ENCODE measurements at regions not wholly inside any gene's neighbourhood (a gene's known extent, or its start where the extent isn't known, plus 50 kb on each side); places are given as distances from the start of the nearest gene placed in this dataset.

DNA sequence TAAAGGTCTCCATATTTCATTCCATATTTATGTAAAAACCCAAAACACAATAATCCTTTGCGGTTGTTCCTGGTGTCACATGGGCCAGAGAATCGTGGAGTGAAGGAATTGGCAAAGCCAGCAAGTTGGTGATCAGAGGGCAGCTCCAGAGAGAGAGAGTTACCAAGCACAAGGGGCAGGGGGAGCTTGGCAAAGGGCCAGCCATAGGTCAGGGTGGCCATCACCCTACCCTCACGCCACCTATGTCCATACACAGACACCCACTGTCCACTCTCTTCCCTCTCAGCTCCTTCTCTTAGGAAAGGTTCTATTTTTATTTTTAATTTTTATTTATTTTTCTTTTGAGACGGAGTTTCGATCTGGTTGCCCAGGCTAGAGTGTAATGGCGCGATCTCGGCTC lies 163.2 kb upstream of the JARID2 start:
- intact Hi-C loops (cut with micrococcal nuclease) = no loop called here
- TF ChIP-seq, protein P1, sequence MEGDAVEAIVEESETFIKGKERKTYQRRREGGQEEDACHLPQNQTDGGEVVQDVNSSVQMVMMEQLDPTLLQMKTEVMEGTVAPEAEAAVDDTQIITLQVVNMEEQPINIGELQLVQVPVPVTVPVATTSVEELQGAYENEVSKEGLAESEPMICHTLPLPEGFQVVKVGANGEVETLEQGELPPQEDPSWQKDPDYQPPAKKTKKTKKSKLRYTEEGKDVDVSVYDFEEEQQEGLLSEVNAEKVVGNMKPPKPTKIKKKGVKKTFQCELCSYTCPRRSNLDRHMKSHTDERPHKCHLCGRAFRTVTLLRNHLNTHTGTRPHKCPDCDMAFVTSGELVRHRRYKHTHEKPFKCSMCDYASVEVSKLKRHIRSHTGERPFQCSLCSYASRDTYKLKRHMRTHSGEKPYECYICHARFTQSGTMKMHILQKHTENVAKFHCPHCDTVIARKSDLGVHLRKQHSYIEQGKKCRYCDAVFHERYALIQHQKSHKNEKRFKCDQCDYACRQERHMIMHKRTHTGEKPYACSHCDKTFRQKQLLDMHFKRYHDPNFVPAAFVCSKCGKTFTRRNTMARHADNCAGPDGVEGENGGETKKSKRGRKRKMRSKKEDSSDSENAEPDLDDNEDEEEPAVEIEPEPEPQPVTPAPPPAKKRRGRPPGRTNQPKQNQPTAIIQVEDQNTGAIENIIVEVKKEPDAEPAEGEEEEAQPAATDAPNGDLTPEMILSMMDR (IDR thresholded peaks at IDR 0.05; ENCODE audit: borderline replicate concordance) = no peak

DNA sequence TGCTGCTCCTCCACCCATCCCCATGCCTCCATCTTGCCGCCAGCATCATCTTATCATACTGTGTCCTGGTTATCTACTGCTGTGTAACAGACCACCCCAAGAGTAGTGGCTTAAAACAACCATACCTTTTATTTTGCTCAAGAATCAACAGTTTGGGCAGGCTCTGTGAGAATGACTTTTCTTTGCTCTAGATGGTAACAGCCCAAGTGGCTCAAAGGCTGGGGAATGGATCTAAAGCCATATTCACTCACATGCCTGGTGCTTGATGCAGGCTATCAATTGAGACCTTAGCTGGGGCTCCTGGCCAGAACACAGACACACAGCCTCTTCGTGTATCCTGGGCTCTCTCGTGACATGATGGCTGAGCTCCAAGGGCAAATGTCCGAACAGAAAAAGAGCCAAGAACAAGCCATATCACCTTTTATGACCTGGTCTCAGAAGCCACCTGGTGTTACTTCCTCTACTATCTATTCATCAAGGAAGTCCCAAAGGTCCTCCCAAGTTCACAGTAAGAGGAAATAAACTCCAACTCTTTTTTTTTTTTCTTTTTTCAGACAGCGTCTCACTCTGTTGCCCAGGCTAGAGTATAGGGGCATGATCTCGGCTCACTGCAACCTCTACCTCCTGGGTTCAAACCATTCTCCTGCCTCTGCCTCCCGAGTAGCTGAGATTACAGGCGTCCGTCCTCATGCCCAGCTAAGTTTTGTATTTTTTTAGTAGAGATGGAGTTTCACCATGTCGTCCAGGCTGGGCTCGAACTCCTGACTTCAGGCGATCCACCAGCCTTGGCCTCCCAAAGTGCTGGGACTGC lies 159.3 kb upstream of the JARID2 start:
- intact Hi-C loops (cut with micrococcal nuclease) = no loop called here

More for the DNA sequence above, 163.2 kb upstream of the JARID2 start:
- Histone ChIP-seq H3K36me3 (no peaks in the 10 kb centered on the region), H3K27ac (replicated peaks) (no peak overlapping the region), H3K4me1 (no peaks in the 10 kb centered on the region), H3K4me3 (no peak overlapping the region), H3K9me3 (replicated peaks) (no peaks in the 10 kb centered on the region), H3K27me3 (ENCODE audit: low read depth) (no peaks in the 10 kb centered on the region)
- DNase-seq = no peak

GRCh38 chr6:15087186-15087589 lies 158.7 kb upstream of the JARID2 start:
- H3K27me3 ChIP-seq (ENCODE audit: low read depth) = no peaks in the 10 kb centered on the region
- intact Hi-C loops (cut with micrococcal nuclease) = no loop called here
- H3K4me3 ChIP-seq = no peak overlapping the region
- TF ChIP-seq, protein P1 (IDR thresholded peaks at IDR 0.05; ENCODE audit: borderline replicate concordance) = no peak
- DNase-seq = no peak
- H3K36me3 ChIP-seq = no peaks in the 10 kb centered on the region
- no peak overlapping the region for H3K27ac ChIP-seq (replicated peaks)
- H3K4me1 ChIP-seq = peaks cover 11% of the 10 kb centered on the region
- H3K9me3 ChIP-seq (replicated peaks) = no peaks in the 10 kb centered on the region

More for the DNA sequence above, 159.3 kb upstream of the JARID2 start:
- DNase-seq = no peak
- Histone ChIP-seq H3K27ac (replicated peaks) (no peak overlapping the region), H3K9me3 (replicated peaks) (no peaks in the 10 kb centered on the region), H3K4me3 (no peak overlapping the region), H3K4me1 (peaks cover 11% of the 10 kb centered on the region), H3K36me3 (no peaks in the 10 kb centered on the region), H3K27me3 (ENCODE audit: low read depth) (no peaks in the 10 kb centered on the region)
- TF ChIP-seq, protein P1 (IDR thresholded peaks at IDR 0.05; ENCODE audit: borderline replicate concordance) = no peak

DNA sequence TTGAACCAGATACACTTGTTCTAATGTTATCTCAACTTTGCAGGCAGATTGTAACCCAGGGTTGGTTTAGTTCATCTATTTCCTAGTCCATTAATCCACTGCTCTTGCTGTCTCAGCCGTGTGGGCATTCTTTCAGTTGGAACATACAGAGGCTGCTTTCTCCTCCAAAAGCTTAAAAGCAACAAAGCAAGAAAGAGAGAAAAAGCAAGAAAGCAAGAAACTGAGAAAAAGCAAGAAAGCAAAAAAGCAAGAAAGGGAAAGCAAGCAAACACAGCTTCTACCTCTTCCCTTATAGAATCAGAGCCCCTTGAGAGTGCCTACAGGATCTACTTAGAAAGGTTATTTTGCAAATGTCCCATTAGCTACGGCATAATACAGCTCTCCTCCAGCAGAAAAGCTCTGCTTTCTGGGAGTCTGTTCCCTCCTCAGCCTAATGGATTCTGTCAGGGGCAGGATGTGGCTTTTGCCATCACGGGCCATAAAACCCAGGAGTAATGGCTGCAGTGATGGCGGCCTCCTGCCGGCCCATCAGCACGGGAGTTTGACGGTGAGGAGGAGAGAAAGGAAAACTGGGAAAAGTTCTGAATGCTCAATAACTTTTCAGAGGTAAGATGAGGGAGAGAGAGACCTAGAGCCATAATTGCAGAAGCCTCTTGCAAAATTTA lies 156.8 kb upstream of the JARID2 start:
- no peaks in the 10 kb centered on the region for H3K27me3 ChIP-seq (ENCODE audit: low read depth)
- no peak overlapping the region for H3K4me3 ChIP-seq
- TF ChIP-seq, protein P1 (IDR thresholded peaks at IDR 0.05; ENCODE audit: borderline replicate concordance) = no peak
- H3K27ac ChIP-seq (replicated peaks) = no peak overlapping the region
- peaks cover 11% of the 10 kb centered on the region for H3K4me1 ChIP-seq
- H3K9me3 ChIP-seq (replicated peaks) = no peaks in the 10 kb centered on the region
- no peak for DNase-seq
- intact Hi-C loops (cut with micrococcal nuclease) = no loop called here
- no peaks in the 10 kb centered on the region for H3K36me3 ChIP-seq

DNA sequence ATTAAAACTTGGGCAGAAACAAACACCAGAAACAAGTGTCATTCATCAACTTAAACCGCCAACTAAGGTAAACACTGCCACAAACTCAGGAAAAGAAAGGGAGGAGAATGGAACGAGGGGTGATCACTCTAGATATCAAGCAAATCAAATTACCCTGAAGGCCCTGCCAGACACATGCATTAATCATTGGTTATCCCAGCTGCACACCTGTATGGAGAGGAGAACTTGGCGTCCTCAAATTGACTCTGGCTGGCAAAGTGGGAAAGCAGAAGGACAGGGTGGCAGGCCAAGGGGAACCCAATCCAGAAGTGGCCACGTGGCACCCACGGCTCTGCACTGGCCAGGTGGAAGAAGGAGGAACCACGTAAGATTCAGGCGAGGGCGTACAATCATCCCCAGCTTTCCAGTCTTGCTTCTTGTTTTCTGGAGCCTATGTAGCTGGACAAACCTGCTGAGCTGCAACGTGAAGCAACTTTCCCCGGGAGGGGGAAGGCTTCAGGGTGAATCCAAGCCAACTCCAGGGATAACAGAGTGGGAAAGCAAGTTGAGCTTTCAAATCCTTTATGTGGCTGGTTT lies 156.2 kb upstream of the JARID2 start:
- peaks cover 11% of the 10 kb centered on the region for H3K4me1 ChIP-seq
- H3K36me3 ChIP-seq = no peaks in the 10 kb centered on the region
- H3K27me3 ChIP-seq (ENCODE audit: low read depth) = no peaks in the 10 kb centered on the region
- TF ChIP-seq, protein P1 (IDR thresholded peaks at IDR 0.05; ENCODE audit: borderline replicate concordance) = no peak
- H3K4me3 ChIP-seq = no peak overlapping the region
- no peak for DNase-seq
- no peak overlapping the region for H3K27ac ChIP-seq (replicated peaks)
- H3K9me3 ChIP-seq (replicated peaks) = no peaks in the 10 kb centered on the region
- intact Hi-C loops (cut with micrococcal nuclease) = no loop called here
